ENCODE measurements at regions not wholly inside any gene's neighbourhood (a gene's known extent, or its start where the extent isn't known, plus 50 kb on each side); places are given as distances from the start of the nearest gene placed in this dataset.
A peak's percentile ranks its signal among the peaks of the same experiment; 100 is the strongest.

GRCh38 chr12:13316587-13317246 is 120.2 kb downstream of the EMP1 start:
- DNase-seq (ENCODE audit: low read depth in 2 of 3, low spot score in 2 of 3), result no peak

- DNase-seq (ENCODE audit: low read depth in 2 of 3, low spot score in 2 of 3), result no peak
Observed at GRCh38 chr12:13313886-13314285, 117.4 kb downstream of the EMP1 start.

GRCh38 chr12:13311551-13311950 is 115.0 kb downstream of the EMP1 start:
- no peak for DNase-seq (ENCODE audit: low read depth in 2 of 3, low spot score in 2 of 3)

- DNase-seq (ENCODE audit: low read depth in 2 of 3, low spot score in 2 of 3), result no peak
Observed at GRCh38 chr12:13307143-13307816, 110.8 kb downstream of the EMP1 start.

- no peak for DNase-seq (ENCODE audit: low read depth in 2 of 3, low spot score in 2 of 3)
Observed at GRCh38 chr12:13304924-13305323, 108.4 kb downstream of the EMP1 start.

GRCh38 chr12:13299457-13299856 is 102.9 kb downstream of the EMP1 start:
- DNase-seq (ENCODE audit: low read depth in 2 of 3, low spot score in 2 of 3), result no peak

GRCh38 chr12:13293096-13293495 is 96.6 kb downstream of the EMP1 start:
- DNase-seq (ENCODE audit: low read depth in 2 of 3, low spot score in 2 of 3), result no peak

- DNase-seq (ENCODE audit: low read depth in 2 of 3, low spot score in 2 of 3), result no peak
Observed at GRCh38 chr12:13289653-13290289, 93.2 kb downstream of the EMP1 start.

GRCh38 chr12:13288937-13289652 is 92.6 kb downstream of the EMP1 start:
- no peak for DNase-seq (ENCODE audit: low read depth in 2 of 3, low spot score in 2 of 3)

- DNase-seq (ENCODE audit: low read depth in 2 of 3, low spot score in 2 of 3), result no peak
Observed at GRCh38 chr12:13288501-13288900, 92.0 kb downstream of the EMP1 start.

GRCh38 chr12:13283867-13284266 is 87.3 kb downstream of the EMP1 start:
- DNase-seq (ENCODE audit: low read depth in 2 of 3, low spot score in 2 of 3), result no peak

GRCh38 chr12:13282861-13283260 is 86.3 kb downstream of the EMP1 start:
- DNase-seq (ENCODE audit: low read depth in 2 of 3, low spot score in 2 of 3), result no peak

- DNase-seq (ENCODE audit: low read depth in 2 of 3, low spot score in 2 of 3), result peak; percentile 19 to 45 (median 38)
Observed at GRCh38 chr12:13278249-13278787, 81.8 kb downstream of the EMP1 start.

- no peak for DNase-seq (ENCODE audit: low read depth in 2 of 3, low spot score in 2 of 3)
Observed at GRCh38 chr12:13277293-13277692, 80.8 kb downstream of the EMP1 start.

GRCh38 chr12:13275241-13276085 is 78.9 kb downstream of the EMP1 start:
- no peak for DNase-seq (ENCODE audit: low read depth in 2 of 3, low spot score in 2 of 3)

- DNase-seq (ENCODE audit: low read depth in 2 of 3, low spot score in 2 of 3), result no peak
Observed at GRCh38 chr12:13273850-13274249, 77.3 kb downstream of the EMP1 start.

GRCh38 chr12:13273097-13273496 is 76.6 kb downstream of the EMP1 start:
- DNase-seq (ENCODE audit: low read depth in 2 of 3, low spot score in 2 of 3), result no peak

- no peak for DNase-seq (ENCODE audit: low read depth in 2 of 3, low spot score in 2 of 3)
Observed at GRCh38 chr12:13270817-13271216, 74.3 kb downstream of the EMP1 start.
